Neural progenitor cell (in vitro differentiated cells): ENCODE measurements at regions not wholly inside any gene's neighbourhood (a gene's known extent, or its start where the extent isn't known, plus 50 kb on each side); places are given as distances from the start of the nearest gene placed in this dataset.

Experiments used
- DNase-seq: peaks from one replicate; pipeline ENCODE4 v3.0.0-alpha.2; 2016; ENCODE audit warnings: low spot score
- H2AFZ ChIP-seq: fragments of 200-600 bp; sonication (generic); replicated peaks from 2 replicates; pipeline ENCODE4 v1.6.1; 2016; ENCODE audit warnings: antibody characterized with exemption
- H3F3A ChIP-seq: fragments of 200-600 bp; sonication (generic); 2 replicates; pipeline ENCODE4 v1.6.1; 2016; ENCODE audit warnings: antibody characterized with exemption, low read depth
- H3K27ac ChIP-seq: fragments of 200-600 bp; sonication (generic); 2 replicates; pipeline ENCODE4 v1.5.1; 2016; ENCODE audit warnings: mild to moderate bottlenecking
- H3K27me3 ChIP-seq: fragments of 200-600 bp; sonication (generic); 2 replicates; pipeline ENCODE4 v1.6.1; 2016; ENCODE audit warnings: mild to moderate bottlenecking, moderate library complexity
- H3K36me3 ChIP-seq: fragments of 200-600 bp; sonication (generic); 2 replicates; pipeline ENCODE4 v1.5.1; 2016
- H3K4me1 ChIP-seq: fragments of 200-600 bp; sonication (generic); 2 replicates; pipeline ENCODE4 v1.6.1; 2016; ENCODE audit warnings: mixed run types
- H3K4me2 ChIP-seq: fragments of 200-600 bp; sonication (generic); 2 replicates; pipeline ENCODE4 v1.6.1; 2016
- H3K4me3 ChIP-seq: fragments of 200-600 bp; sonication (generic); 2 replicates; pipeline ENCODE4 v1.5.1; 2016
- H3K79me2 ChIP-seq: fragments of 200-600 bp; sonication (generic); 2 replicates; pipeline ENCODE4 v1.6.1; 2016; ENCODE audit warnings: low read depth
- H3K9ac ChIP-seq: fragments of 200-600 bp; sonication (generic); 2 replicates; pipeline ENCODE4 v1.6.1; 2016
- H3K9me3 ChIP-seq: fragments of 200-600 bp; sonication (generic); 2 replicates; pipeline ENCODE4 v1.5.1; 2016; ENCODE audit warnings: low read depth
- H4K20me1 ChIP-seq: fragments of 200-600 bp; sonication (generic); 2 replicates; pipeline ENCODE4 v1.6.1; 2016; ENCODE audit warnings: low read depth
- H3K27ac Mint-ChIP-seq: 3 replicates; pipeline ENCODE4 v1.8.0; 2021; ENCODE audit warnings: mixed read lengths
- H3K27me3 Mint-ChIP-seq: 2 replicates; pipeline ENCODE4 v1.8.0; 2022; ENCODE audit warnings: low read depth, mild to moderate bottlenecking, inconsistent platforms, moderate library complexity, mixed read lengths; ENCODE audit not compliant: insufficient read depth
- H3K36me3 Mint-ChIP-seq: 3 replicates; pipeline ENCODE4 v1.8.0; 2021; ENCODE audit warnings: mixed read lengths
- H3K4me1 Mint-ChIP-seq: 3 replicates; pipeline ENCODE4 v1.8.0; 2021; ENCODE audit warnings: mixed read lengths
- H3K4me3 Mint-ChIP-seq: 3 replicates; pipeline ENCODE4 v1.8.0; 2021; ENCODE audit warnings: mild to moderate bottlenecking, moderate library complexity, mixed read lengths
- H3K9me3 Mint-ChIP-seq: 3 replicates; pipeline ENCODE4 v1.8.0; 2020; ENCODE audit warnings: mixed read lengths
- EZH2 ChIP-seq: fragments of 200-600 bp; sonication (generic); IDR thresholded peaks from 2 replicates; pipeline ENCODE4 v1.6.1; 2017; ENCODE audit warnings: antibody characterized with exemption, mild to moderate bottlenecking, moderate library complexity
- EZH2phosphoT487 ChIP-seq: fragments of 200-600 bp; sonication (generic); IDR thresholded peaks from 2 replicates; pipeline ENCODE4 v1.6.1; 2017; ENCODE audit warnings: antibody characterized with exemption
- TF ChIP-seq, protein P1 (sequence below): fragments of 200-600 bp; sonication (generic); IDR thresholded peaks from 2 replicates; pipeline ENCODE4 v1.5.1; 2017; ENCODE audit warnings: antibody characterized with exemption, mild to moderate bottlenecking

DNA sequence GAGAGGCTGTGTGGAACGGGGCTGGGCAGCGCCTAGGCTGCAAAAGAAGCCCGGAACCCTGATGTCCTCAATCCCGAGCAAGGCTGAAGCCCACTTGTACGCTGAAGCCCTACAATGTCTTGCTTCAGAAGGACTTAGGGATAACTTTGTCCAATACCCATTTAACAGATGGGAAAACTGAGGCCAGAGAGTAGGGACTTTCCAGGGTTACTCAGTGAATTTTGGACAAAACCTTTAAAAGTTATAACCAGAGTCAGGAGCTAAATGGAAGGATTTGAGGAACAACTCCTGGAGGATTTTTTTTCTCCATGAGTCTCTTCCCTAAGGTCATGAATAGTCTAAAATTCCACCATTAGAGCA is 161.2 kb downstream of the IRX5 start:
- Histone ChIP-seq H3K36me3 (no peaks in the 10 kb centered on the region), H3F3A (no peaks in the 10 kb centered on the region), H3K4me1 (no peaks in the 10 kb centered on the region), H3K4me3 (no peak overlapping the region), H4K20me1 (no peaks in the 10 kb centered on the region), H3K79me2 (no peaks in the 10 kb centered on the region), H3K9me3 (no peaks in the 10 kb centered on the region), H2AFZ (no peak overlapping the region), H3K27me3 (no peaks in the 10 kb centered on the region), H3K27ac (no peak overlapping the region), H3K9ac (no peak overlapping the region), H3K4me2 (no peak overlapping the region)
- Mint-ChIP-seq H3K27ac (no peak overlapping the region), H3K27me3 (no peaks in the 10 kb centered on the region), H3K36me3 (no peaks in the 10 kb centered on the region), H3K9me3 (no peaks in the 10 kb centered on the region), H3K4me1 (peaks cover 1% of the 10 kb centered on the region), H3K4me3 (no peak overlapping the region)
- DNase-seq = no peak
- TF ChIP-seq, protein P1, sequence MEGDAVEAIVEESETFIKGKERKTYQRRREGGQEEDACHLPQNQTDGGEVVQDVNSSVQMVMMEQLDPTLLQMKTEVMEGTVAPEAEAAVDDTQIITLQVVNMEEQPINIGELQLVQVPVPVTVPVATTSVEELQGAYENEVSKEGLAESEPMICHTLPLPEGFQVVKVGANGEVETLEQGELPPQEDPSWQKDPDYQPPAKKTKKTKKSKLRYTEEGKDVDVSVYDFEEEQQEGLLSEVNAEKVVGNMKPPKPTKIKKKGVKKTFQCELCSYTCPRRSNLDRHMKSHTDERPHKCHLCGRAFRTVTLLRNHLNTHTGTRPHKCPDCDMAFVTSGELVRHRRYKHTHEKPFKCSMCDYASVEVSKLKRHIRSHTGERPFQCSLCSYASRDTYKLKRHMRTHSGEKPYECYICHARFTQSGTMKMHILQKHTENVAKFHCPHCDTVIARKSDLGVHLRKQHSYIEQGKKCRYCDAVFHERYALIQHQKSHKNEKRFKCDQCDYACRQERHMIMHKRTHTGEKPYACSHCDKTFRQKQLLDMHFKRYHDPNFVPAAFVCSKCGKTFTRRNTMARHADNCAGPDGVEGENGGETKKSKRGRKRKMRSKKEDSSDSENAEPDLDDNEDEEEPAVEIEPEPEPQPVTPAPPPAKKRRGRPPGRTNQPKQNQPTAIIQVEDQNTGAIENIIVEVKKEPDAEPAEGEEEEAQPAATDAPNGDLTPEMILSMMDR = no peak
- TF ChIP-seq EZH2phosphoT487 = no peak
- no peak for TF ChIP-seq EZH2

DNA sequence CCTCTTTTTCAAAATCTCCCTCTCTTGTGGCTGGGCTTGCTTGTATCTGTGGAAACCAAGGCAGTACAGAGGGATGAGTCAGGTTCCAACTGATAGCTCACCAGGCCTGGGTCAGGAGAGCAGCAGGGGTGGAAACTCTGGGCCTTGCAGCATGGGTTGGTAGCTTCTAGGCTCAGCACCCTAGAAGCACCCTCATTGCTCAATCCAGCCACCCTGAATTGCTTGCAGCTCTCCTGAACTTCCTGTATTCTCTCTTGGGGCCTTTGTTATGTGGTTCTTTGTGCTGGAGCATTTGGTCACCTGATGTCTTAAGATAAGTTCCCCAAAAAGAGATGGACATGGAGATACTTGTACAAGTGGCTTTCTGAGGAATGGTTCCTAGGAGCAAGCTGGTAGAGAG is 169.4 kb downstream of the IRX5 start:
- no peaks in the 10 kb centered on the region for H3K27me3 ChIP-seq
- no peak overlapping the region for H3K27ac Mint-ChIP-seq
- no peaks in the 10 kb centered on the region for H3K36me3 ChIP-seq
- no peak overlapping the region for H2AFZ ChIP-seq
- no peak for DNase-seq
- no peaks in the 10 kb centered on the region for H3K9me3 Mint-ChIP-seq
- H3K4me3 ChIP-seq = no peak overlapping the region
- no peaks in the 10 kb centered on the region for H3K4me1 Mint-ChIP-seq
- no peak overlapping the region for H3K4me3 Mint-ChIP-seq
- H3K4me2 ChIP-seq = no peak overlapping the region
- no peaks in the 10 kb centered on the region for H3K9me3 ChIP-seq
- H4K20me1 ChIP-seq = no peaks in the 10 kb centered on the region
- no peaks in the 10 kb centered on the region for H3K79me2 ChIP-seq
- no peaks in the 10 kb centered on the region for H3K36me3 Mint-ChIP-seq
- no peaks in the 10 kb centered on the region for H3K4me1 ChIP-seq
- H3K27ac ChIP-seq = no peak overlapping the region
- TF ChIP-seq EZH2 = no peak
- TF ChIP-seq, protein P1 = no peak
- TF ChIP-seq EZH2phosphoT487 = no peak
- no peaks in the 10 kb centered on the region for H3F3A ChIP-seq
- no peaks in the 10 kb centered on the region for H3K27me3 Mint-ChIP-seq
- H3K9ac ChIP-seq = no peak overlapping the region

DNA sequence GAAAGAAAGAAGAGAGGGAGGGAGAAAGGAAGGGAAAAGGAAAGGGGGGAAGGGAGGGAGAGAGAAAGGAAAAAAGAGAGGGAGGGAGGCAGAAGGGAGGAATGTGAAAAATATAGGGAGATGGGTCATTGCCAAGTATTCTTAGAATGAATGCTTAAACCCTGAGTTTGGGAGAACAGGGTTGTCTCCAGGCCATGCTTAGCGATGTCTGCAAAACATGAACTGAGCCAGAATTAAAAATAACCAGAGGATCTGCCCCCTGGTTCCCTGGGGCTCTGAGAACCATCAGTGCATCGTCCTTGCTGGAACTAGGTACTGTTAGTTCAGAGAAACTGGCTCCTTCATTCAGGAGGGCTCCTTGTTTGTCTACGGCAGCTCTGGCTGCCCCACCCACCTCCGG is 170.4 kb downstream of the IRX5 start:
- H3K27me3 Mint-ChIP-seq = no peaks in the 10 kb centered on the region
- no peak for DNase-seq

More for the DNA sequence above, 170.4 kb downstream of the IRX5 start:
- Histone ChIP-seq H3K4me3 (no peak overlapping the region), H3K9me3 (no peaks in the 10 kb centered on the region), H3K79me2 (no peaks in the 10 kb centered on the region), H3K27me3 (no peaks in the 10 kb centered on the region), H3F3A (no peaks in the 10 kb centered on the region), H3K27ac (no peak overlapping the region), H3K4me2 (no peak overlapping the region), H4K20me1 (no peaks in the 10 kb centered on the region), H2AFZ (no peak overlapping the region), H3K4me1 (no peaks in the 10 kb centered on the region), H3K9ac (no peak overlapping the region), H3K36me3 (no peaks in the 10 kb centered on the region)
- Mint-ChIP-seq H3K36me3 (no peaks in the 10 kb centered on the region), H3K4me1 (no peaks in the 10 kb centered on the region), H3K4me3 (no peak overlapping the region), H3K27ac (no peak overlapping the region), H3K9me3 (no peaks in the 10 kb centered on the region)
- TF ChIP-seq EZH2phosphoT487 (no peak), EZH2 (no peak)
- TF ChIP-seq, protein P1 = no peak
